G401 (cell line): ENCODE measurements at regions not wholly inside any gene's neighbourhood (a gene's known extent, or its start where the extent isn't known, plus 50 kb on each side); places are given as distances from the start of the nearest gene placed in this dataset.
"Not testable (repeated sequence)": the region's sequence is repeated elsewhere in the genome, so short reads cannot be mapped to it uniquely, and the experiment has no call there.

Experiments
- DNase-seq: peaks from one replicate; pipeline ENCODE4 v3.0.0-alpha.2; 2015; ENCODE audit warnings: low spot score
- in situ Hi-C: cut with HindIII; loops from 2 replicates; pipeline ENCODE4 v1.10.0; 2016; ENCODE audit warnings: low sequenced_read_pairs, mixed read lengths

GRCh38 chr5:8840746-8841145 is 705.1 kb downstream of the SEMA5A start:
- in situ Hi-C loops, DNase-seq: not testable (repeated sequence)

DNA sequence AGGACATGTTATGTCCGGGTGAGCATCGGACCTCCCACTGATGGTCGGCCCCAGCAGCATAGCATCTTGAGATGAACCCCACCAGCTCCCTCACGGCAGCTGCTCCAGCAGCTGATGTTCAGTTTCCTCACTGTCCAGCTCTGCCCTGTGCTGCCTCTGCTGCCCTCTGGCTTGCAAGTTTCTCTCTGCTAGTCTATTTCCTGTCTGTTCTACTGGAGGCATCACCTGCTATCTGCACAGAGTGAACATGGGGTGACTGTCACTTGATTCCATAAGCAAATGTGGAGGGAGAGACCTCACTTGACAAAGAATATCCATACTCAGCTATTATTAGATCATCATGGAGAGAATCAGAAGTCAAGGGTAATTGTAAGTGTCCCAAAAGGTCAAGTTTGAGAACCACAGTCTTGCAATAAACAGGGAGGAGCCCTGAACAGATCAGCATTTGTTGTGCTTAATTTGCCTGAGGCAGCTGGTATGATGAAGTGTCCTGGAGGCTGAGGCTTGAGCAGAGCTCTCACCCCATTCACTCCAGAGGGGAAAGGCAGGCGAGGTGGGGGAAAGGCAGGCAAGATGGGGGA is 702.8 kb downstream of the SEMA5A start:
- in situ Hi-C loops, result no loop called here
- DNase-seq, result no peak

DNA sequence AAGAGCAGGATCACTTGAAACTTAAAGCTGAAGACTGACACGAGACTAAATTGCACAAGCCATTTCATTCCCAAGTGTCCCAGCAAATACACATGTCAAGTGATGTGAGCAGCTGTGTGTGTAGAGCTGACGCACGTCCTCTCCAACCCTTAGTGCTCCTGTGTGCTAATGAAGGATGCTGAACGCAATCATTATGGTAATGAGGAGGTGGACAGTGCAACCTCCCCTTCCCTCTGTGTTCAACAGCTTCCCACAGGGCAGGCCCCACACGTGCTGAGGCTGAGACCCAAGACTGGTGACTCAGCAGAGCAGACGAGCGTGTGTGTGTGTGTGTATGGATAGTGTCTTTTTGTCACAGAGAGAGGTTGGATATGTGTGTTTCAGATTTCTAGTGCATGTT is 702.1 kb downstream of the SEMA5A start:
- in situ Hi-C loops, result no loop called here
- DNase-seq, result no peak

- in situ Hi-C loops, result no loop called here
Observed at GRCh38 chr5:8844206-8844605, 701.7 kb downstream of the SEMA5A start.

GRCh38 chr5:8844847-8845246 is 701.0 kb downstream of the SEMA5A start:
- no peak for DNase-seq
- in situ Hi-C loops, result no loop called here

More at GRCh38 chr5:8844206-8844605, 701.7 kb downstream of the SEMA5A start:
- DNase-seq, result no peak

DNA sequence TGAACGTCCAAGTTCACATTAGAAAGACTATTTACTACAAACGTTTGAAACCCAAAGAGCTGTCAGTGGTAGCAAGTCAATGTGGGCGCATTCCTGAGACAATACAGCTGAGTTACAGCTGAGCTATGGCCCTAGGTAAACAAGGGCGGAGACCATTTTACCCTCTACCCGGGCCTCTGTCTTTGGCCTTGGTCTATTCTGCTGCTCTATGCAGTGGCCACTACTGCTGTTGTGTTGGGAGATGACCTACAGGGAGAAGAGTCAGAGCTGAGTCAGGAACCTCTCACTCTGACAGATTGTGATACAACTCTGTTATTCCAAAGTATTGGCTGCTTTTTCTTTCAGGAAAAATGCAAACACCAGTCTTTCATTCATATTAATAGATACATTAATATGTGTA is 700.6 kb downstream of the SEMA5A start:
- no peak for DNase-seq
- in situ Hi-C loops, result no loop called here

- in situ Hi-C loops, result no loop called here
- DNase-seq, result no peak
Observed at GRCh38 chr5:8848366-8848765, 697.5 kb downstream of the SEMA5A start.

DNA sequence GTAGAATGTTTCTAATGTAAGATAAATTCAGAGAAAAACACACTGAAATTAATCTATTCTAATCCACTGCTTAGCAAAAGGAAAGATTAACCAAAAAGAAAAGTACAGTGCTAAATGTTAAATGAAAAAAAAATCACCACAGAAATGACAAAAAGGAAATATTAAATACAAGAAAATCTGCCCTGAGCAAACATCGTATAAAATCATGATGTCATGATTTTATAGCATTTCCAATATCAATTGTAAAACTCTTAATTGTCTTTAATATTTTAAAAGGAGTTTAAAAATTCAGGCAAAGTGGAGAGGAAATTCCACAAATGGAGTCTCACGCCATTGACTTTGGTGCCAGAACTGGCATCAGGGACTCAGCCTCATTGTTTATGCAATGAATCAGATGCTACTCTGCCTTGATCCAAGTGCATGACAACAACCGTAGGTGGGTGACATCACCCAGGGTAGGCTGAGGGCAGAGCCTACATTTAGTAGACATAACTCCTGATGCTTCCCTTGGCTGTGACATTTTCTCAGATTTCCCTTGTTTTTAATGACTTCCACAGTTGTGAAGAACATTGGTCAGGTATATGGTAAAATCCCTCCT is 696.8 kb downstream of the SEMA5A start:
- in situ Hi-C loops, result no loop called here
- no peak for DNase-seq

DNA sequence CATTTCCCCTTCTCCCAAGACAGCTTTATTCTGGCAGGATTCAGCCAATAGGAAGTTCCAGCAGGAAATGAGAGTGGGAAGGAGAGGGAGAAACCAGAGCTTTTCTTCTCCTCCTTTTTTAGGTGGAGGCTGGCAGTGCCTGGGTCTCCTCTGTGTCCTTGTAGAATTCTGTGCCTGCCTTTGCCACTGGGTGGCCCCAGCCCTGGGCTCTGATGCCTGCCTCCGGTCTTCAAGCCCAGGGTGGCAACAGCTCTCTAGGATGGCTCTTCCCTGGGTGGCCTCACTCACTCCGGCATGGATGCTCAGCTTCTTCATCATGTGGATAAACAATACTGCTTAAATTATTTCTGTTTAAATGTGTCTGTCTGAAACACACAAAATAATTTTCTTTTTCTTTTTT is 694.8 kb downstream of the SEMA5A start:
- in situ Hi-C loops, result no loop called here
- no peak for DNase-seq

- in situ Hi-C loops, result no loop called here
- DNase-seq, result no peak
Observed at GRCh38 chr5:8857051-8857450, 688.8 kb downstream of the SEMA5A start.

DNA sequence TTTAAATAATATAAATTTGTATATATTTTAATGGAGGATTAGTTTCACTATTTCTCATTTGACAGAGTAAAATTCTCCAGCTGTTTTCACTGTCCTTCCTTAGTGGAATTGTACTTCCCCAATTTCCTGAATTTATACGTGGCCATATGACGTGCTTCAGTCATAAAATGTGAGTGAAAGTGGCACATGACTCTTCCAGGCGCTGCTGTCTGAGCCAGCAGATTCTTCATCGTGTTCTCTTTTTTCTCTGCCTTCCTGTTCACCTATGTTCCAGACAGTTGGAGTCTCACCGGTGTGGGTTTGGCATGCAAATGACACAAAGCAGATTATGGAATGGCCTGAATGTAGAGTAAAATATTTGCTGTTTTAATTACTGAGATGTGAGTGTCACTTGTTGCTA is 684.1 kb downstream of the SEMA5A start:
- in situ Hi-C loops, result no loop called here
- DNase-seq, result no peak

- DNase-seq, result no peak
- in situ Hi-C loops, result no loop called here
Observed at GRCh38 chr5:8864053-8864452, 681.8 kb downstream of the SEMA5A start.

GRCh38 chr5:8865266-8865665 is 680.6 kb downstream of the SEMA5A start:
- DNase-seq, result no peak
- in situ Hi-C loops, result no loop called here

- in situ Hi-C loops, result no loop called here
- no peak for DNase-seq
Observed at GRCh38 chr5:8865686-8866374, 680.0 kb downstream of the SEMA5A start.

DNA sequence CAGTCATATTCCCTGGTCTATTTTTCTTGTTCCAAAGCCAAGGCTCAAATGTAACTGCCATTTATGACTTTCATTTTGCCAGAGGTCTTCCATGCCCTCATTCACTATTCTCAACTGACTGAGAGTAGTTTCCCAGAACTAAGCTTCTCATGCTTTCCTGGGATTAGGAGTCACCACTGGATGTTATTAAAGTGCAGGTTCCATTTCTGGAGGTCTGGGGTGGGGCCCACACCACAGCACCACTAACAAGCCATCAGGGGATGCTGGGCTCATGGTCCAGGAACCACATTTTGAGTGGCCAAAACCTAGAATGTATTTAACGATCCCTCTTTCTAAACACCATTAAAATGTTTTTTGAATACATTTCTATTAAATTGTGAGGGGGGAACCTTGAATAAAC is 677.6 kb downstream of the SEMA5A start:
- DNase-seq, result no peak
- in situ Hi-C loops, result no loop called here

DNA sequence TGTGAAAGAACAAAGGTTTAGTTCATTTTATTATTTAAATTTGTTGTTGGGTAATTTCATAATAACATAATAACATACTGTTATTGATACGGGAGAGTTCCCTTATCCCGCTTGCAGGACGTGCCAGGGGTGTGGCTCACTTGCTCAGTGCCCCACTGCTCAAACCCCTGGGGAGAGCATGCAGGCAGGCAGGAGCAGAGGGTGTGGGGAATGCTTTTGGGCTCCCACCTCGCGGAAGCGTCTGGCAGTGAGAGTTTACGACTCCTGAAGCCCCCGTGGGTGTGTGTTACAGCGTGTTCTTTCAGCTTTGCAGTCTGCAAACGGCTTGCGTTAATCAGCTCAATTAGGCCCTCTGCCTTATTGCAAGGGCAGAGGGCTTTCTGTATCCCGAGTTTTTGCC is 675.9 kb downstream of the SEMA5A start:
- in situ Hi-C loops, result no loop called here
- DNase-seq, result no peak

- DNase-seq, result no peak
- in situ Hi-C loops, result no loop called here
Observed at GRCh38 chr5:8870349-8870958, 675.4 kb downstream of the SEMA5A start.

DNA sequence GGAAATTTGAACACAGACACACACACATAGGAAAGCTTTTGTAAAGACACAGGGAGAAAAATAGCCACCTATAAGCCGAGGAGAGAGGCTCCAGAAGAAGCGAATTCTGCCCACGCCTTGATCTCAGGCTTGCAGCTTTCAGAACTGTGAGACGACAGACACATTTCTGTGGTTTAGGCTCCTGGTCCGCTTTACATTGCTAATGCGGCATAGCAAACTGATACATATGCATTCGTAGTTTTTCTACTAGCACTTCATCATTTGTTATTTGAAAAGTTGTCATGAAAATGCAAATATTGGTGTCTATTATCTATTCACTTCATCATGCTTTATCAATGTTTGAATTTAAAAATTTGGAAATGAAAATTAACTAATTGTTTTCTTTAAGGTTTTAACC is 674.9 kb downstream of the SEMA5A start:
- in situ Hi-C loops, result no loop called here
- no peak for DNase-seq

- DNase-seq, result no peak
- in situ Hi-C loops, result no loop called here
Observed at GRCh38 chr5:8871446-8871845, 674.4 kb downstream of the SEMA5A start.

GRCh38 chr5:8875722-8876121 is 670.2 kb downstream of the SEMA5A start:
- in situ Hi-C loops, result no loop called here
- no peak for DNase-seq

- in situ Hi-C loops, result no loop called here
Observed at GRCh38 chr5:8879248-8879647, 666.6 kb downstream of the SEMA5A start.

More at GRCh38 chr5:8879248-8879647, 666.6 kb downstream of the SEMA5A start:
- no peak for DNase-seq
